A673 (cell line): ENCODE measurements at regions not wholly inside any gene's neighbourhood (a gene's known extent, or its start where the extent isn't known, plus 50 kb on each side); places are given as distances from the start of the nearest gene placed in this dataset.

Experiments
- BruUV-seq: library from RNA; stranded (reverse); fragments of 400-500 nt; replicated peaks from 2 replicates; lab custom pipeline; 2021; lab: Mats Ljungman, UMichigan
- CTCF ChIA-PET: fragments of 300-600 bp; sonication (Branson Sonifier 250); formaldehyde crosslinking; loops from one replicate; lab custom pipeline; 2022; ENCODE audit warnings: antibody characterized with exemption; lab: Charles Lee
- POLR2A ChIA-PET: fragments of 300-600 bp; sonication (Branson Sonifier 250); formaldehyde crosslinking; loops from one replicate; lab custom pipeline; 2022; ENCODE audit warnings: antibody characterized with exemption; ENCODE audit not compliant: low non-redundant PET; lab: Charles Lee
- DNase-seq: peaks from one replicate; pipeline ENCODE4 v3.0.0-alpha.2; 2015; ENCODE audit warnings: low spot score
- H3K27ac ChIP-seq: fragments of 200-600 bp; sonication (generic); 2 replicates; pipeline ENCODE4 v1.5.1; 2016; ENCODE audit warnings: mixed run types, low read depth, mild to moderate bottlenecking, mixed read lengths, antibody characterized with exemption, low read length; ENCODE audit not compliant: poor library complexity, severe bottlenecking
- H3K27me3 ChIP-seq: fragments of 200-600 bp; sonication (generic); replicated peaks from 2 replicates; pipeline ENCODE4 v1.6.1; 2017; ENCODE audit warnings: mixed run types, low read depth, mild to moderate bottlenecking, mixed read lengths, antibody characterized with exemption, low read length; ENCODE audit not compliant: insufficient read depth, poor library complexity
- H3K36me3 ChIP-seq: fragments of 200-600 bp; sonication (generic); 2 replicates; pipeline ENCODE4 v1.6.1; 2016; ENCODE audit warnings: mixed run types, mild to moderate bottlenecking, mixed read lengths, antibody characterized with exemption, low read length; ENCODE audit not compliant: insufficient read depth, poor library complexity, severe bottlenecking
- H3K4me1 ChIP-seq: fragments of 200-600 bp; sonication (generic); 2 replicates; pipeline ENCODE4 v1.6.1; 2017; ENCODE audit warnings: mixed run types, mild to moderate bottlenecking, mixed read lengths, antibody characterized with exemption, low read length; ENCODE audit not compliant: insufficient read depth, poor library complexity, severe bottlenecking
- H3K4me3 ChIP-seq: fragments of 200-600 bp; sonication (generic); 2 replicates; pipeline ENCODE4 v1.5.1; 2016; ENCODE audit warnings: low read depth, mixed run types, mild to moderate bottlenecking, mixed read lengths, low read length; ENCODE audit not compliant: poor library complexity, severe bottlenecking
- H3K9me3 ChIP-seq: fragments of 200-600 bp; sonication (generic); 2 replicates; pipeline ENCODE4 v1.6.1; 2016; ENCODE audit warnings: mixed run types, low read depth, mild to moderate bottlenecking, mixed read lengths, antibody characterized with exemption, low read length; ENCODE audit not compliant: poor library complexity, severe bottlenecking
- CTCF ChIP-seq: fragments of 300-800, 200-600 bp; sonication (generic); conservative IDR thresholded peaks from 2 replicates; pipeline ENCODE4 v1.5.1; 2017; ENCODE audit warnings: low read depth, mild to moderate bottlenecking, antibody characterized with exemption, low read length, moderate library complexity, mixed read lengths
- EZH2 ChIP-seq: fragments of 200-600 bp; sonication (generic); IDR thresholded peaks from 2 replicates; pipeline ENCODE4 v1.6.1; 2017; ENCODE audit warnings: borderline replicate concordance, low read depth, mild to moderate bottlenecking, mixed read lengths, antibody characterized with exemption, low read length; ENCODE audit not compliant: poor library complexity, severe bottlenecking
- intact Hi-C: fragments of 100-400 bp; cut with micrococcal nuclease; formaldehyde crosslinking; loops from one replicate; pipeline ENCODE4 v1.10.0; 2022; ENCODE audit not compliant: unreplicated experiment

- Histone ChIP-seq H3K27ac (no peak overlapping the region), H3K27me3 (no peaks in the 10 kb centered on the region), H3K9me3 (no peaks in the 10 kb centered on the region), H3K36me3 (no peaks in the 10 kb centered on the region), H3K4me3 (no peak overlapping the region), H3K4me1 (peaks cover 13% of the 10 kb centered on the region)
- POLR2A ChIA-PET, result no interaction called here
- TF ChIP-seq EZH2, result no peak
- no peak for TF ChIP-seq CTCF
- CTCF ChIA-PET, result no interaction called here
- DNase-seq, result no peak
- BruUV-seq, result no TSS peak
- intact Hi-C loops, result no loop called here
Observed at GRCh38 chr13:80558074-80558473, 217.1 kb upstream of the SPRY2 start.

DNA sequence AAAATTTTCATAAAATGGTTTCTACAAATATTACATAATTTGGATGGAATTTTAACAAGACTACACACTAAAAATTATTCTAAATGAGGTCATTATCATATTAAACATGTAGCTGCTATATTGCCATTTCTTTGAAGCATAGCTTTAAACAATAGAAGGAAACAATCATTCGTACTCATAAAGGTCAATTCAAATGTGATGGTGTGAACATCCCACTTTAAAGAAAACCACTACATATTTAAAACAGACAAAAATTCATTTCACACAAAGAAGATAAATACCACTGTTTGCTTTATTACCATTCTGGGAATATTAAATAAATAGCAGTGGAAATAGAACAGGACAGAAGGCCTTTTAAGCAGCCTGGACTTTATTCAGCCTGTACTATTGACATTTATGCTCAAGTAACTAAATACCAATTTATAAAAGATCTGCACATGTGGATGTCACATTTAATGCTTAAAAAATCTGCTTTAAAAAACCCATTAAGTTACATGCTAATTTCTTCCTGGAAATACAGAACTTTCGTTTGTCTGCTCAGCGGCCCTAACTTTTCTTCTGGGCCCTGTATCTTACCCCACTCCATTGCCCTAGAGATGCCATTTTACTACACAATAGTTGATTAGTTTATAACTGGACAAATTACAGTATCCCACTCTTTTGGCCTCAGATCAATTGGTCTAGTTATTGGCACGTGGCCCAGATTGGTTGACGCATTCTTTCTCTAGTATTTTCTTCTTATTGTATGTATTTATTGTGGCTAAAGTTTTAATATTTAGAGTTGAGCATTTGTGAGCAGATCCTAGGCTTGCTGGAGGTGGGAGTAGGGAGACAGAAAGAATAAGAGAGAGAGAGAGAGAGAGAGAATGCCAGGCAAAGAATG, 215.1 kb upstream of the SPRY2 start:
- Histone ChIP-seq H3K4me3 (no peak overlapping the region), H3K27me3 (no peaks in the 10 kb centered on the region), H3K4me1 (peaks cover 11% of the 10 kb centered on the region), H3K27ac (no peak overlapping the region), H3K36me3 (no peaks in the 10 kb centered on the region), H3K9me3 (no peaks in the 10 kb centered on the region)
- intact Hi-C loops, result no loop called here
- ChIA-PET CTCF (no interaction called here), POLR2A (no interaction called here)
- no peak for TF ChIP-seq CTCF
- BruUV-seq, result no TSS peak
- DNase-seq, result no peak

DNA sequence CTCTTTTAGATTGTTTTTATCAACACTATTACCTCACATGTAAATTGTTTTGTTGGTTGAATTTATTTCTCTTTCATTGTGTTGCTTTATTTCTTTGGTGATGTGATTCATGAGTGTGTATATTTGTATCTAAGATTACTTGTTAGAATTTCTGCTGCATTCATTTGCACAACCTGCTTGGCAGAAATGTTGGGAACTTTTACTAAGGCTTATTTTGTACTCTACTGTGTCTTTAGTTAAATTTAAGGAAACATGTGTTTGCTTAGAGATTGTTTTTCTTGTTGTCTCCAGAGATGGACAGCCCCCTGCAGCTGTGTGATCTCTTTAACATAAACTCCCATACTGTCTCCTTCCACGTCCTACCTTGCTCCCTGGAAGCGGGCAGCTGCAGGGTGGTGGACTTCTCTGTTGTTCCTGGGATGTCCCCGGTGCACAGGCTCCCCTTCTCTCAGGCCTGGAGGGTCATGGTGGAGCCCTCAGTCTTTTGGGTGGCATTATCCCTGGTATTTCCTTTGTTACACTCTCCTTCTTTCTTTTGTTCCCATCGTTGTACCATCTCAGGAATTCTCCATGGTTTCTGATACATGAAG, 212.0 kb upstream of the SPRY2 start:
- ChIA-PET CTCF (no interaction called here), POLR2A (no interaction called here)
- no TSS peak for BruUV-seq
- no peak for DNase-seq
- TF ChIP-seq CTCF (no peak), EZH2 (no peak)
- Histone ChIP-seq H3K27ac (no peak overlapping the region), H3K27me3 (no peaks in the 10 kb centered on the region), H3K4me1 (peaks cover 12% of the 10 kb centered on the region), H3K9me3 (no peaks in the 10 kb centered on the region), H3K36me3 (no peaks in the 10 kb centered on the region), H3K4me3 (no peak overlapping the region)
- intact Hi-C loops, result no loop called here
